HepG2 (cell line): ENCODE measurements at regions not wholly inside any gene's neighbourhood (a gene's known extent, or its start where the extent isn't known, plus 50 kb on each side); places are given as distances from the start of the nearest gene placed in this dataset.
A peak's percentile ranks its signal among the peaks of the same experiment; 100 is the strongest.

ENCODE experiments used
- ATAC-seq: fragments of 200-7000 bp; cut with Tn5 transposase; 3 replicates; pipeline ENCODE4 v1.9.1; 2020; ENCODE audit warnings: mild to moderate bottlenecking, moderate library complexity
- BruUV-seq: library from RNA; stranded (reverse); fragments of 400-500 nt; replicated peaks from 2 replicates; lab custom pipeline; 2021; lab: Mats Ljungman, UMichigan
- CTCF ChIA-PET: fragments of 300-600 bp; formaldehyde crosslinking; extraction: SDS; loops from one replicate; lab custom pipeline; 2021; ENCODE audit warnings: low total read pairs, inconsistent platforms, low intra/inter-chr PET ratio; lab: Yijun Ruan, JAX
- POLR2A ChIA-PET: fragments of 350-600 bp; sonication (Branson Sonifier 250); formaldehyde crosslinking; loops from one replicate; lab custom pipeline; 2020; ENCODE audit warnings: antibody characterized with exemption, inconsistent platforms; lab: Yijun Ruan, JAX
- DNase-seq: peaks from one replicate; pipeline ENCODE4 v3.0.0-alpha.2; 2015; ENCODE audit warnings: low spot score
- FAIRE-seq: peaks from 3 replicates; lab custom pipeline; 2011; peaks lifted over from hg19 to GRCh38; lab: Jason Lieb, UNC
- H2AFZ ChIP-seq: one replicate; pipeline ENCODE4 v1.6.1; 2011; ENCODE audit warnings: low read length, inconsistent platforms
- H3K27ac ChIP-seq: fragments of 300-600 bp; 3 replicates; pipeline ENCODE4 v1.8.0; 2011; ENCODE audit warnings: mixed run types, mild to moderate bottlenecking, mixed read lengths, low read length, inconsistent platforms; ENCODE audit not compliant: insufficient read depth; ENCODE audit errors: extremely low read length
- H3K27me3 ChIP-seq, 2 experiments: fragments of 200-600 bp in 1 of 2; 2 replicates in 1 of 2; 3 replicates in 1 of 2; pipeline versions ENCODE4 v1.6.0 to v1.8.0; 2011; ENCODE audit warnings: low read length in 2 of 2, mild to moderate bottlenecking in 2 of 2, moderate library complexity in 2 of 2, inconsistent platforms in 1 of 2; ENCODE audit not compliant: insufficient read depth in 2 of 2, control insufficient read depth in 1 of 2
- H3K36me3 ChIP-seq, 2 experiments: fragments of 200-600 bp in 1 of 2; replicated peaks in 1 of 2; 2 replicates in 1 of 2; 3 replicates in 1 of 2; pipeline versions ENCODE4 v1.5.1 to v1.8.0; 2011; ENCODE audit warnings: low read length in 2 of 2, inconsistent platforms in 1 of 2; ENCODE audit not compliant: insufficient read depth in 2 of 2, control insufficient read depth in 1 of 2
- H3K4me1 ChIP-seq: 2 replicates; pipeline ENCODE4 v1.5.1; 2012; ENCODE audit warnings: low read length, inconsistent platforms; ENCODE audit not compliant: insufficient read depth
- H3K4me2 ChIP-seq: 2 replicates; pipeline ENCODE4 v1.6.0; 2011; ENCODE audit warnings: low read depth, low read length, inconsistent platforms
- H3K4me3 ChIP-seq, 3 experiments: fragments of 200-600 bp in 1 of 3; sonication (generic), shearing (Covaris generic) in 1 of 3; replicated peaks in 1 of 3; 2 replicates each; pipeline ENCODE4 v1.5.1; 2011 to 2016; ENCODE audit warnings: low read length in 3 of 3, inconsistent platforms in 2 of 3, low read depth in 2 of 3, mild to moderate bottlenecking in 2 of 3, control low read depth in 1 of 3, mixed read lengths in 1 of 3; ENCODE audit not compliant: insufficient read depth in 1 of 3
- H3K79me2 ChIP-seq: one replicate; pipeline ENCODE4 v1.6.1; 2011; ENCODE audit warnings: low read length, inconsistent platforms; ENCODE audit not compliant: insufficient read depth
- H3K9ac ChIP-seq: 2 replicates; pipeline ENCODE4 v1.6.0; 2011; ENCODE audit warnings: mild to moderate bottlenecking, low read depth, low read length, inconsistent platforms; ENCODE audit not compliant: insufficient read depth
- H3K9me3 ChIP-seq: 2 replicates; pipeline ENCODE4 v1.5.1; 2012; ENCODE audit warnings: mild to moderate bottlenecking, low read length
- H4K20me1 ChIP-seq: 2 replicates; pipeline ENCODE4 v1.6.0; 2011; ENCODE audit warnings: inconsistent platforms, mild to moderate bottlenecking, low read length, moderate library complexity; ENCODE audit not compliant: insufficient read depth
- CEBPB ChIP-seq: IDR thresholded peaks from 2 replicates; pipeline ENCODE4 v1.6.1; 2011; ENCODE audit warnings: low read depth, low read length, improper control_type of control experiment, borderline replicate concordance
- CEBPZ ChIP-seq: IDR thresholded peaks from 2 replicates; pipeline ENCODE4 v1.6.1; 2012; ENCODE audit warnings: low read length, improper control_type of control experiment
- CENPT ChIP-seq: sonication (generic); formaldehyde crosslinking; IDR thresholded peaks from 2 replicates; pipeline ENCODE4 v1.8.0; 2022; ENCODE audit warnings: low read depth, mild to moderate bottlenecking, moderate library complexity, missing genetic modification reagents
- RARA ChIP-seq: IDR thresholded peaks from 2 replicates; pipeline ENCODE4 v1.6.1; 2016; ENCODE audit warnings: missing genetic modification reagents, missing compliant biosample characterization
- RXRA ChIP-seq: sonication (generic); formaldehyde crosslinking; IDR thresholded peaks from 2 replicates; pipeline ENCODE4 v1.5.1; 2020; ENCODE audit warnings: missing genetic modification reagents
- TMF1 ChIP-seq: sonication (generic); formaldehyde crosslinking; IDR thresholded peaks from 2 replicates; pipeline ENCODE4 v1.8.1; 2022; ENCODE audit warnings: low read depth, missing genetic modification reagents
- ZBTB46 ChIP-seq: sonication (generic); formaldehyde crosslinking; IDR thresholded peaks from 2 replicates; pipeline ENCODE4 v1.4.0; 2020; ENCODE audit warnings: mild to moderate bottlenecking, missing genetic modification reagents, borderline replicate concordance
- ZNF570 ChIP-seq: sonication (generic); formaldehyde crosslinking; IDR thresholded peaks from 2 replicates; pipeline ENCODE4 v1.4.0; 2020; ENCODE audit warnings: mild to moderate bottlenecking, missing genetic modification reagents, borderline replicate concordance
- ZNF747 ChIP-seq: sonication (generic); formaldehyde crosslinking; IDR thresholded peaks from 2 replicates; pipeline ENCODE4 v1.8.1; 2023; ENCODE audit warnings: missing genetic modification reagents, mild to moderate bottlenecking, borderline replicate concordance
- WGBS: methylation state at CpG from one replicate; pipeline ENCODE4 v1.1.6; 2017; ENCODE audit warnings: low lambda C conversion rate; 5-methylcytosine and 5-hydroxymethylcytosine counted together
- in situ Hi-C: cut with HindIII; loops from 2 replicates; pipeline ENCODE4 v1.10.0; 2017; ENCODE audit warnings: low pct_unique_long_range_greater_than_20kb; ENCODE audit not compliant: extremely low pct_ligation_motif_present
- intact Hi-C: fragments of 100-400 bp; cut with micrococcal nuclease; formaldehyde crosslinking; loops from one replicate; pipeline ENCODE4 v1.10.0; 2022; ENCODE audit not compliant: unreplicated experiment

GRCh38 chr19:29288256-29288655 is 75.3 kb upstream of the UQCRFS1 start (continued):
- TF ChIP-seq ZBTB46 (CRISPR knock-in tag): no peak
- TF ChIP-seq CEBPZ: no peak
- no peak for TF ChIP-seq TMF1 (CRISPR knock-in tag)
- TF ChIP-seq CENPT: no peak
- no peak for TF ChIP-seq ZNF570 (CRISPR knock-in tag)
- no peak for TF ChIP-seq ZNF747 (CRISPR knock-in tag)

GRCh38 chr19:29289020-29289419 is 76.1 kb upstream of the UQCRFS1 start:
- H3K27me3 ChIP-seq: no peaks in the 10 kb centered on the region; a peak in 2 of 5 replicates
- H3K9ac ChIP-seq: no peak overlapping the region
- ChIA-PET POLR2A (no interaction called here), CTCF (no interaction called here)
- DNase-seq (no peak), FAIRE-seq (no peak), ATAC-seq (no peak)
- intact Hi-C loops (no loop called here), in situ Hi-C loops (no loop called here)
- H3K4me1 ChIP-seq: no peaks in the 10 kb centered on the region
- H3K27ac ChIP-seq: no peak overlapping the region
- H4K20me1 ChIP-seq: no peaks in the 10 kb centered on the region
- 17% methylated on average over 2 of the region's 2 CpGs for WGBS
- no peaks in the 10 kb centered on the region for H3K9me3 ChIP-seq
- H3K79me2 ChIP-seq: no peaks in the 10 kb centered on the region
- H3K36me3 ChIP-seq: no peaks in the 10 kb centered on the region
- TF ChIP-seq CEBPB: 0 out of 2 replicates have a peak, but pooled peaks have one; percentile 15
- no peak for TF ChIP-seq RXRA (CRISPR knock-in tag)
- TF ChIP-seq RARA (CRISPR knock-in tag): no peak
- no TSS peak for BruUV-seq
- H2AFZ ChIP-seq: no peak overlapping the region
- no peak overlapping the region for H3K4me2 ChIP-seq
- H3K4me3 ChIP-seq: no peak overlapping the region
